ENCODE measurements at regions not wholly inside any gene's neighbourhood (a gene's known extent, or its start where the extent isn't known, plus 50 kb on each side); places are given as distances from the start of the nearest gene placed in this dataset.

DNA sequence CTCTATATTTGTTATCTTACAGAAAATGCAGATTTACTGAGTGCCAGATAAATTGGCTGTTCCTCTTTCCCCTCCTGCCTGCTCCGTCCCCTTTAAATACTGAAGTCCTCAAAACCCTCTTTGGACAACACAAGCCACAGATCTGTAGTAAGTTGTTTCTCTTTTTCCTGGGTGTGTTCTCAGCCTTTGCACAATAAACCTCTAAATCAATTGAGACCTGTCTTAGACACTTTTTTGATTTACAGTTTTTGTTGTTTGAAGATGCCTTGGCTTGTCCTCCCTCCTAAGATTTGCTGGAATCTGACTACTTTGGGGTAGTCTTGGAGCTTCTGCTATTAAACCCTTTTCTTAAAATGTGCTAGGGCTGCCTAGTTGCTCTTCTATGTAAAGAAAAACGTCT lies 60.9 kb upstream of the EIF2S2 start:
- ATAC-seq = no peak
- H3K36me3 ChIP-seq (ENCODE audit: control insufficient read depth in 2 of 2, insufficient read depth in 2 of 2, low read length in 1 of 2) = no peaks in the 10 kb centered on the region

More for the DNA sequence above, 60.9 kb upstream of the EIF2S2 start:
- POLR2A ChIA-PET = no interaction called here
- no peaks in the 10 kb centered on the region for H3K4me1 ChIP-seq (ENCODE audit: control insufficient read depth, insufficient read depth, low read length)
- H2AFZ ChIP-seq (ENCODE audit: control insufficient read depth, low read depth, low read length) = no peak overlapping the region
- WGBS (ENCODE audit: insufficient coverage, insufficient replicate concordance, low lambda C conversion rate, missing lambda C conversion rate) = 28% methylated on average over 2 of the region's 2 CpGs
- SMC1A ChIA-PET (ENCODE audit: uncharacterized antibody, unreplicated experiment) = no interaction called here
- no peaks in the 10 kb centered on the region for H3K79me2 ChIP-seq (ENCODE audit: control insufficient read depth, insufficient read depth, low read length)
- no peak overlapping the region for H3K4me3 ChIP-seq
- intact Hi-C loops (cut with micrococcal nuclease; ENCODE audit: unreplicated experiment) (no loop called here), in situ Hi-C loops (cut with MboI) (no loop called here)
- no peak for TF ChIP-seq MTA2 (IDR thresholded peaks at IDR 0.05; ENCODE audit: low read depth)
- TF ChIP-seq, protein P1, sequence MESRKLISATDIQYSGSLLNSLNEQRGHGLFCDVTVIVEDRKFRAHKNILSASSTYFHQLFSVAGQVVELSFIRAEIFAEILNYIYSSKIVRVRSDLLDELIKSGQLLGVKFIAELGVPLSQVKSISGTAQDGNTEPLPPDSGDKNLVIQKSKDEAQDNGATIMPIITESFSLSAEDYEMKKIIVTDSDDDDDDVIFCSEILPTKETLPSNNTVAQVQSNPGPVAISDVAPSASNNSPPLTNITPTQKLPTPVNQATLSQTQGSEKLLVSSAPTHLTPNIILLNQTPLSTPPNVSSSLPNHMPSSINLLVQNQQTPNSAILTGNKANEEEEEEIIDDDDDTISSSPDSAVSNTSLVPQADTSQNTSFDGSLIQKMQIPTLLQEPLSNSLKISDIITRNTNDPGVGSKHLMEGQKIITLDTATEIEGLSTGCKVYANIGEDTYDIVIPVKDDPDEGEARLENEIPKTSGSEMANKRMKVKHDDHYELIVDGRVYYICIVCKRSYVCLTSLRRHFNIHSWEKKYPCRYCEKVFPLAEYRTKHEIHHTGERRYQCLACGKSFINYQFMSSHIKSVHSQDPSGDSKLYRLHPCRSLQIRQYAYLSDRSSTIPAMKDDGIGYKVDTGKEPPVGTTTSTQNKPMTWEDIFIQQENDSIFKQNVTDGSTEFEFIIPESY (IDR thresholded peaks at IDR 0.05) = no peak
- no peak for TF ChIP-seq CBFB (IDR thresholded peaks at IDR 0.05; ENCODE audit: low read depth)
- no peak for TF ChIP-seq CREM (IDR thresholded peaks at IDR 0.05; ENCODE audit: low read depth)
- no peak for TF ChIP-seq MEF2B (IDR thresholded peaks at IDR 0.05; ENCODE audit: partially characterized antibody, poor library complexity, severe bottlenecking)
- no peak for TF ChIP-seq CEBPB (IDR thresholded peaks at IDR 0.05; ENCODE audit: borderline replicate concordance in 1 of 2, low read depth in 2 of 2, low read length in 2 of 2)
- no peak for TF ChIP-seq RBBP5 (conservative IDR thresholded peaks at IDR 0.05)
- TF ChIP-seq CBX3 (IDR thresholded peaks at IDR 0.05; ENCODE audit: borderline replicate concordance, low read depth) = no peak
- TF ChIP-seq RAD21 (IDR thresholded peaks at IDR 0.05; ENCODE audit: insufficient read depth, low read depth, low read length) = no peak
- TF ChIP-seq, protein P2, sequence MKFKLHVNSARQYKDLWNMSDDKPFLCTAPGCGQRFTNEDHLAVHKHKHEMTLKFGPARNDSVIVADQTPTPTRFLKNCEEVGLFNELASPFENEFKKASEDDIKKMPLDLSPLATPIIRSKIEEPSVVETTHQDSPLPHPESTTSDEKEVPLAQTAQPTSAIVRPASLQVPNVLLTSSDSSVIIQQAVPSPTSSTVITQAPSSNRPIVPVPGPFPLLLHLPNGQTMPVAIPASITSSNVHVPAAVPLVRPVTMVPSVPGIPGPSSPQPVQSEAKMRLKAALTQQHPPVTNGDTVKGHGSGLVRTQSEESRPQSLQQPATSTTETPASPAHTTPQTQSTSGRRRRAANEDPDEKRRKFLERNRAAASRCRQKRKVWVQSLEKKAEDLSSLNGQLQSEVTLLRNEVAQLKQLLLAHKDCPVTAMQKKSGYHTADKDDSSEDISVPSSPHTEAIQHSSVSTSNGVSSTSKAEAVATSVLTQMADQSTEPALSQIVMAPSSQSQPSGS (IDR thresholded peaks at IDR 0.05; ENCODE audit: low read length) = no peak
- TF ChIP-seq HDGF (IDR thresholded peaks at IDR 0.05) = no peak
- DNase-seq (ENCODE audit: low read depth, low spot score) (no peak), FAIRE-seq (no peak)
- RAD21 ChIA-PET (ENCODE audit: unreplicated experiment) = no interaction called here
- no peaks in the 10 kb centered on the region; a peak in 1 of 4 replicates for H3K27me3 ChIP-seq (replicated peaks in 1 of 2; ENCODE audit: control insufficient read depth in 2 of 2, insufficient read depth in 2 of 2, low read length in 1 of 2)
- BruUV-seq (replicated peaks) = no TSS peak
- no peaks in the 10 kb centered on the region for H3K9me3 ChIP-seq (replicated peaks; ENCODE audit: control insufficient read depth, insufficient read depth, low read length)
- CTCF ChIA-PET = no interaction called here
- H3K27ac ChIP-seq (ENCODE audit: control insufficient read depth, insufficient read depth) = no peak overlapping the region
- H3K9ac ChIP-seq (ENCODE audit: control insufficient read depth, insufficient read depth, low read length) = no peak overlapping the region
- no peak overlapping the region for H3K4me2 ChIP-seq (ENCODE audit: control insufficient read depth, insufficient read depth)
- H4K20me1 ChIP-seq (ENCODE audit: control insufficient read depth, insufficient read depth) = no peaks in the 10 kb centered on the region
